Inflammatory macrophage treated with lipopolysaccharide for 1 hour (primary cell): ENCODE measurements at regions not wholly inside any gene's neighbourhood (a gene's known extent, or its start where the extent isn't known, plus 50 kb on each side); places are given as distances from the start of the nearest gene placed in this dataset.
"Not testable (repeated sequence)": the region's sequence is repeated elsewhere in the genome, so short reads cannot be mapped to it uniquely, and the experiment has no call there.

Experiments used
- DNase-seq, 2 donors: peaks; one replicate each; pipeline ENCODE4 v3.0.0-alpha.2; 2020 to 2022

GRCh38 chrX:143455046-143455445 is 62.2 kb downstream of the SPANXN3 start:
- DNase-seq, result no peak

GRCh38 chrX:143437439-143437838 is 79.8 kb downstream of the SPANXN3 start:
- peak; percentile 0 to 14 for DNase-seq

DNA sequence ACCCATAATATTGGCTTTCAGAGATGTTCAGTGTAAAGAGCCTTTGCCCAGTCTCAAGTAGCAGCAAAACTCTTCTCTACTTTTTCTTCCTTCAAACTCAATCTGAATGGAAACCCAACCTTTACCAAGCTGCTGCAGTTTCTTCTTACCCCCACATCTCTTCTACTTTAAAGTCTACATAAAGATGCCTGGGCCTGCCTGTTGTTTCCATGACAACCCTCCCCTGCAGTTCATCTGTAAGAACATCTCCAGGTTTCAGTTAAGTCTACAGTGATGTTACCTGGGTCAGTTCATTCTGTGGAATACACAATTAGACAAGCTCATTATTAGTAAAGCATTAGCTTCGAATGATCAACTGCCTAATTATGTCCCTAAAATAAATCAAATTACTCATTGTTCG is 81.4 kb downstream of the SPANXN3 start:
- no peak for DNase-seq

DNA sequence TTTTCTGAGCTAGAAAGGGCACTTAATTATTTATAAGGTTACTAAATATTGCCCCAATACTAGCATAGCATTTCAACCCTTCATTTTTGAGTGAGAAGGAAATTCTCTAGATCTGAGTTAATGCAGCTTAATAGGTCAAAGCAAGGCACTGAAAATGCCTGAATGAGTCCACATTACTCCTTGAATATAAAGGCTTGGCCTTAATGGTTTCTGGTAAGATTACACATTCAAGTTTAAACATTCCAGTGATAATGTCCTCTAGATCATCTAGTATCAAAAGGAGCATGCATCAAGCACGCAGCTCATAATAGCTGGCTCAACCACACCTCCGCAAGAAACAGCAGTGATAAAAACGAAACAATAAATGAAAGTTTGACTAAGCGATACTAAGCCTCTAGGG is 87.5 kb downstream of the SPANXN3 start:
- DNase-seq, result no peak

- DNase-seq, result no peak
Measured at GRCh38 chrX:143429131-143429530, 88.1 kb downstream of the SPANXN3 start.

DNA sequence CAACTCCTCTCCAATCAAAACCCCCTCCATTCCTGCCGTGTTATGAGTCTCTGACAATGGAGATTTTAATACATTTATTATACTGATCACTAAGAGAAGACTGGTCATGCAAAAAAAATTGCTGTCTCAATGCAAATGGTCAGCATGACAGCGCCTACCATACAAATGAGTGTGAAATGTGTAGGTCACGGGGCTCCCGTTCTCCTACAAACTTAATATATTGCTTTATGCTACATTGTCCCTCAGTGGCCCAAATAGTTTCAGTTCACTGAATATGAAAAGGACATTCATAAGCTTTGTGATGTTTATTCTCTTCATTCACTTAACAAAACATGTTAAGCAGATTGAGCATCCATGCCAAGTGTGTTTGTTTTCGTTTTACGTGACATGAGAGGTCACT is 116.1 kb downstream of the SPANXN3 start:
- no peak for DNase-seq

GRCh38 chrX:143378851-143379250 is 138.4 kb downstream of the SPANXN3 start:
- peak in 1 of 2 donors; percentile 0 for DNase-seq

- no peak for DNase-seq
Measured at GRCh38 chrX:143363419-143363818, 153.9 kb downstream of the SPANXN3 start.

- no peak for DNase-seq
Measured at GRCh38 chrX:143340190-143340589, 177.1 kb downstream of the SPANXN3 start.

GRCh38 chrX:143336261-143336660 is 181.0 kb downstream of the SPANXN3 start:
- DNase-seq, result no peak

GRCh38 chrX:143319526-143319925 is 197.7 kb downstream of the SPANXN3 start:
- no peak for DNase-seq

DNA sequence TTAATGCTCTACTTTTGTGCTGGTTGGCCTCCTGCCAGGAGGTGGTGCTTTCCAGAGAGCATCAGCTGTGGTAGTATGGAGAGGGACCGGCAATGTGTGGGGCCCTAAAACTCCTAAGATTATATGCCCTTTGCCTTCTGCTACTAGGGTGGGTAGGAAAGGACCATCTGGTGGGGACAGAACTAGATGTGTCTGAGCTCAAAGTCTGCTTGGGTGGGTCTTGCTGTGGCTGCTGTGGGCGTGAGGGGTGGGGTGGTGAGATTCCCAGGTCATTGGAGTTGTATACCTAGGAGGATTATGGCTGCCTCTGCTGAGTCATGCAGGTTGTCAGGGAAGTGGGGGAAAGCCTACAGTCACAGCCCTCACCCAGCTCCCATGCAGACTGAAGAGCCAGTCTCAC is 198.4 kb downstream of the SPANXN3 start:
- DNase-seq, result not testable (repeated sequence)

GRCh38 chrX:143306991-143307937 is 210.0 kb downstream of the SPANXN3 start:
- DNase-seq, result no peak

GRCh38 chrX:143304518-143304917 is 212.8 kb downstream of the SPANXN3 start:
- no peak for DNase-seq

GRCh38 chrX:143304025-143304424 is 213.2 kb downstream of the SPANXN3 start:
- no peak for DNase-seq

- no peak for DNase-seq
Measured at GRCh38 chrX:143298663-143299241, 218.5 kb downstream of the SPANXN3 start.

DNA sequence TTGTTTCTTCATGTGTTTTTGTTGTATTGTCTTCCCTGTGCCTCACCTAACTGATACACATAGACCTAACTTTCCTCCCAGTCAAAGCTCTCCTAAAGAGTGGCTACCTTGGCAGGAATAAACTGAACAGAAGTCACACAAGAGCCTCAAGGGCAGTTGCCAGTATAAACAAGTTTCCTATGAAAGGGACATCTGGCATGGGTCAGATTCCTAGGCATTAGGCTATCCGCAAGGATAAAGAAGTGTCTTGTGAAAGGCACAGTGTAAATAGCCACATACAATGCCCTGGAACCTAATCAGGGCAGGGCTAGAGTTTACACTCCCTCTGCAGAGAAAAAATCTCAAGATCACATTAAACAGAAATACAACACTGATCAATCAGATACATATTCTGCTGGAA is 220.8 kb downstream of the SPANXN3 start:
- no peak for DNase-seq

DNA sequence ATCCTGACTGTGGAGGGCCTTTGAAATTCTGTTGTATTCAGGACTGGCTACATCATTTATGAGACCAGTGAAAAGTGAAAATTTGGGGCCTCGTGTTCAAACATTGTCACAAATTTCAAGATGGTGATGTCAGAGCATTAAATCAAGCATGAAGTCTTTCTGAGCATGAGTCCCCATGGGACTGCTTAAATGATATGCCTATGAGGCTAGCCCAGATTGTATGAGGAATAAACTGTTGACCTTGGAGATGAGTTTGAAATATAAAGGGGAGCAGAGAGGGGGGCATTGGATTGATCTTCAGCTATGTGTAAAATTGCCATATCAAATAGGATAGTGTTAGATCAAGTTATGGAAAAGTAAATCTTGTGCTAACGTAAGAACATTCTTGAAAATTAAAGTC is 230.0 kb downstream of the SPANXN3 start:
- no peak for DNase-seq

DNA sequence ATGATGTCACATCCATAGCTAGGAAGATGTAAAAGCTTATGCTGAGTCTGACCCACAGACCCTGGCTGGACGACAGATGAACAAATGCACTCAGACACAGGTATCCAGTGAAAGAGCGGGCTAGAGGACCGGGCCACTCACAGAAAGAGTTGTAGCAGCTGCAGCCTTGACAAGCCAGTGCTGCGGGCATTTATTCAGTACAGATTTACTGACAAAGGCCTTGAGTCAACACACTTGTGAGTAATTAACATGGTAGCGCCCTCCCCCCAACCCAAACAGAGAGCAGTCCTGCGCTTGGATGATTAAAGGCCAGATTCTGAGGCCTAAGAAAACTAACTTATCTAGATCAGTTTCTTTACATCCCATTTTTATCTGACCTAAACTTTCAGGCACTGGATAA is 244.6 kb downstream of the SPANXN4 start:
- no peak for DNase-seq

- not testable (repeated sequence) for DNase-seq
Measured at GRCh38 chrX:143244593-143244992, 218.9 kb downstream of the SPANXN4 start.

DNA sequence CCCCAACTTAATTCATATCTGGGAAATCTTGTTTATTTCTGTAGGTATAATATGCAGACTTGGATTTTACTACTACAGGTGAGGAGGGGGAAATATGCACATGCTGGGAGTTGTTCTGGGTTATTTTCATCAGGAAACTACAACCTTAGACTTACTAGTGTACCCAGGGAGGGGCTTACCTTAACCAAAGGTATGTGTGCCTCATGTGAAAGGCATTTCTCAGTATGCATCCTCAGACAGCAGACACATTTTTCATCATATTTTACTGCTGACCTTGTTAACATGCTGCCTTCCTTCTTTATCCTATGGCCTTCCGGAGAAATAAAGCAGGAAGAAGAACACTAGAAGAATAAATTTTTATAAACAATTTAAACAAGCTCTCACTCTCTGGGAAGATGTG is 214.9 kb downstream of the SPANXN4 start:
- DNase-seq, result no peak

- DNase-seq, result no peak
Measured at GRCh38 chrX:143231492-143231891, 205.8 kb downstream of the SPANXN4 start.

DNA sequence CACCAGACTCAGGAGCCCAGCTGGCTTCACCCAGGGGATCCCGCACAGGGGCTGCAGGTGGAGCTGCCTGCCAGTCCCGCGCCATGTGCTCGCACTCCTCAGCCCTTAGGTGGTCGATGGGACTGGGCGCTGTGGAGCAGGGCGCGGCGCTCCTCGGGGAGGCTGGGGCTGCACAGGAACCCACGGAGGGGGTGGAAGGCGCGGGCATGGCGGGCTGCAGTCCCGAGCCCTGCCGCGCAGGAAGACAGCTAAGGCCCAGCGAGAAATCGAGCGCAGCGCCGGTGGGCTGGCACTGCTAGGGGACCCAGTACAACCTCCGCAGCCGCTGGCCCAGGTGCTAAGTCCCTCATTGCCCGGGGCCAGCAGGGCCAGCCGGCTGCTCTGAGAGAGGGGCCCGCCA is 202.9 kb downstream of the SPANXN4 start:
- not testable (repeated sequence) for DNase-seq

GRCh38 chrX:143206966-143207365 is 181.2 kb downstream of the SPANXN4 start:
- DNase-seq, result no peak
